ENCODE measurements at regions not wholly inside any gene's neighbourhood (a gene's known extent, or its start where the extent isn't known, plus 50 kb on each side); places are given as distances from the start of the nearest gene placed in this dataset.

- DNase-seq (ENCODE audit: low read depth, low spot score), result no peak
- WGBS (ENCODE audit: insufficient coverage, insufficient read length), result no CpG with 5 or more reads among the region's 6 CpGs
- no peaks in the 10 kb centered on the region for H3K9me3 ChIP-seq (ENCODE audit: control insufficient read depth, insufficient read depth, low read length)
- no peaks in the 10 kb centered on the region; the same call in 1 of the 2 replicates for H3K4me1 ChIP-seq (ENCODE audit: control insufficient read depth, insufficient read depth, low read length)
- H3K27ac ChIP-seq (ENCODE audit: low read length), result no peak overlapping the region
- no peak overlapping the region; the same call in 1 of the 2 replicates for H3K4me3 ChIP-seq (ENCODE audit: low read length)
- H3K36me3 ChIP-seq (ENCODE audit: control insufficient read depth, insufficient read depth, low read length), result no peaks in the 10 kb centered on the region
- H3K27me3 ChIP-seq (ENCODE audit: control insufficient read depth, insufficient read depth, low read length), result no peaks in the 10 kb centered on the region
Measured at GRCh38 chr12:47545938-47546609, 159.8 kb downstream of the RPAP3 start.

- no peaks in the 10 kb centered on the region for H3K36me3 ChIP-seq (ENCODE audit: control insufficient read depth, insufficient read depth, low read length)
- no CpG with 5 or more reads among the region's 2 CpGs for WGBS (ENCODE audit: insufficient coverage, insufficient read length)
- H3K4me3 ChIP-seq (ENCODE audit: low read length), result no peak overlapping the region
- no peaks in the 10 kb centered on the region for H3K4me1 ChIP-seq (ENCODE audit: control insufficient read depth, insufficient read depth, low read length)
- H3K27ac ChIP-seq (ENCODE audit: low read length), result no peak overlapping the region
- H3K27me3 ChIP-seq (ENCODE audit: control insufficient read depth, insufficient read depth, low read length), result no peaks in the 10 kb centered on the region
- DNase-seq (ENCODE audit: low read depth, low spot score), result no peak
- H3K9me3 ChIP-seq (ENCODE audit: control insufficient read depth, insufficient read depth, low read length), result no peaks in the 10 kb centered on the region
Measured at GRCh38 chr12:47534695-47535094, 171.1 kb downstream of the RPAP3 start.

GRCh38 chr12:47530050-47530449 is 175.8 kb downstream of the RPAP3 start:
- H3K36me3 ChIP-seq (ENCODE audit: control insufficient read depth, insufficient read depth, low read length), result no peaks in the 10 kb centered on the region

DNA sequence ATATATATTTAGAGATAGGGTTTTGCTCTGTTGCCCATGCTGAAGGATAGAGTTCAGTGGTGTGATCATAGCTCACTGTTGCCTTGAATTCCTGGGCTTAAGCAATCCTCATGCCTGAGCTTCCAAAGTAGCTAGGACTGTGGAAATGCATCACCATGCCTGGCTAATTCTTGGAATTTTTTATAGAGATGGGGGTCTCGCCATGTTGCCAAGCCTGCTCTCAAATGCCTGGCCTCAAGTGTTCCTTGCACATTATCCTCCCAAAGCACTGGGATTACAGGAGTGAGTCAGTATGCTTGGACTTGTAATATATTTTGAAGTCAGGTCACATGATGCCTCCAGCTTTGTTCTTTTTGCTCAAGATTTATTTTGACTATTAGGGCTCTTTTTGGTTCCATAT is 178.0 kb downstream of the RPAP3 start:
- H3K4me1 ChIP-seq (ENCODE audit: control insufficient read depth, insufficient read depth, low read length), result no peaks in the 10 kb centered on the region
- no CpG with 5 or more reads among the region's 1 CpG for WGBS (ENCODE audit: insufficient coverage, insufficient read length)
- no peaks in the 10 kb centered on the region for H3K27me3 ChIP-seq (ENCODE audit: control insufficient read depth, insufficient read depth, low read length)
- H3K36me3 ChIP-seq (ENCODE audit: control insufficient read depth, insufficient read depth, low read length), result no peaks in the 10 kb centered on the region
- H3K4me3 ChIP-seq (ENCODE audit: low read length), result no peak overlapping the region
- H3K27ac ChIP-seq (ENCODE audit: low read length), result no peak overlapping the region
- H3K9me3 ChIP-seq (ENCODE audit: control insufficient read depth, insufficient read depth, low read length), result no peaks in the 10 kb centered on the region
- DNase-seq (ENCODE audit: low read depth, low spot score), result no peak

More at GRCh38 chr12:47530050-47530449, 175.8 kb downstream of the RPAP3 start:
- Histone ChIP-seq H3K27me3 (ENCODE audit: control insufficient read depth, insufficient read depth, low read length) (no peaks in the 10 kb centered on the region), H3K4me1 (ENCODE audit: control insufficient read depth, insufficient read depth, low read length) (no peaks in the 10 kb centered on the region), H3K4me3 (ENCODE audit: low read length) (no peak overlapping the region), H3K27ac (ENCODE audit: low read length) (no peak overlapping the region), H3K9me3 (ENCODE audit: control insufficient read depth, insufficient read depth, low read length) (no peaks in the 10 kb centered on the region)
- no peak for DNase-seq (ENCODE audit: low read depth, low spot score)

DNA sequence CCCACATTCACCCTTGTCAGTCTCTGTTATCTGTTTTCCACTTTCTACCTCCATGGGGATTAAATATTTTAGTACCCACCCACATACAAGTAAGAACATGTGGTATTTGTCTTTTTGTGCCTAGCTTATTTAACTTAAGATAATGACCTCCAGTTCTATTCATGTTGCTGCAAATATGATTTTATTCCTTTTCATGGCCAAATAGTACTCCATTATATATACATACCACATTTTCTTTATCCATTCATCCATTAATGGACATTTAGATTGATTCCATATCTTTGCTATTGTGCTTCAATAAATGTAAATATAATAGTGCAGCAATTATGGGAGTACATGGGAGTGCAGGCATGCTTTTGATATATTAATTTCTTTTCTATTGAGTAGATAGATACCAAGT is 185.8 kb downstream of the RPAP3 start:
- H3K9me3 ChIP-seq (ENCODE audit: control insufficient read depth, insufficient read depth, low read length), result no peaks in the 10 kb centered on the region; the same call in 1 of the 2 replicates
- H3K27me3 ChIP-seq (ENCODE audit: control insufficient read depth, insufficient read depth, low read length), result no peaks in the 10 kb centered on the region
- no peak overlapping the region for H3K4me3 ChIP-seq (ENCODE audit: low read length)
- no peaks in the 10 kb centered on the region for H3K36me3 ChIP-seq (ENCODE audit: control insufficient read depth, insufficient read depth, low read length)
- no peak for DNase-seq (ENCODE audit: low read depth, low spot score)
- H3K27ac ChIP-seq (ENCODE audit: low read length), result no peak overlapping the region
- H3K4me1 ChIP-seq (ENCODE audit: control insufficient read depth, insufficient read depth, low read length), result no peaks in the 10 kb centered on the region

- no peak overlapping the region for H3K4me3 ChIP-seq (ENCODE audit: low read length)
- H3K4me1 ChIP-seq (ENCODE audit: control insufficient read depth, insufficient read depth, low read length), result no peaks in the 10 kb centered on the region
- H3K9me3 ChIP-seq (ENCODE audit: control insufficient read depth, insufficient read depth, low read length), result no peaks in the 10 kb centered on the region; the same call in 1 of the 2 replicates
- H3K36me3 ChIP-seq (ENCODE audit: control insufficient read depth, insufficient read depth, low read length), result no peaks in the 10 kb centered on the region
- no peak for DNase-seq (ENCODE audit: low read depth, low spot score)
- no peak overlapping the region for H3K27ac ChIP-seq (ENCODE audit: low read length)
- WGBS (ENCODE audit: insufficient coverage, insufficient read length), result no CpG with 5 or more reads among the region's 4 CpGs
- H3K27me3 ChIP-seq (ENCODE audit: control insufficient read depth, insufficient read depth, low read length), result no peaks in the 10 kb centered on the region
Measured at GRCh38 chr12:47517122-47517521, 188.7 kb downstream of the RPAP3 start.

DNA sequence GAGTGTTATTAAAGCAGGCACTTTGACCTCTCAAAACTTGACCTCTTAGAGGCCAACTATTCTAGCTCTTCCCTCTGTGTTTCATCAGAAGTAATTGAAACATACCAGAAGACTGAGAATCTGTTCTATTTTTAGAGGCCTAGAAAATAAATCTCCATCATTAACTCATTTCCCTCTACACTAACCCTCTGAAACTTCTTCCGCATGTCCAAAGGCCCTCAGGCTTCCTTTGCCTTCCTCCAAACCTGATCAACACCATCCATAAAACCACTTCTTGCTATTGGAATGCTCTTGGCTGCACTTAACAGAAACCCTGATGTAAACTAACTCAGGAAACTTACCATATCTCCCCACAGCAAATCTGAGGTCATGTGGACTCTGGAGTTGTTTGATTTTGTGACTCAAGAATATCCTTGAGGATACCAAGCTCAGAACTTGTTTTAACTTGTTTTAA is 196.4 kb downstream of the RPAP3 start:
- Histone ChIP-seq H3K9me3 (ENCODE audit: control insufficient read depth, insufficient read depth, low read length) (no peaks in the 10 kb centered on the region), H3K27me3 (ENCODE audit: control insufficient read depth, insufficient read depth, low read length) (no peaks in the 10 kb centered on the region; the same call in 1 of the 2 replicates), H3K36me3 (ENCODE audit: control insufficient read depth, insufficient read depth, low read length) (no peaks in the 10 kb centered on the region), H3K27ac (ENCODE audit: low read length) (no peak overlapping the region), H3K4me1 (ENCODE audit: control insufficient read depth, insufficient read depth, low read length) (no peaks in the 10 kb centered on the region), H3K4me3 (ENCODE audit: low read length) (no peak overlapping the region)
- no CpG with 5 or more reads among the region's 1 CpG for WGBS (ENCODE audit: insufficient coverage, insufficient read length)
- DNase-seq (ENCODE audit: low read depth, low spot score), result no peak

DNA sequence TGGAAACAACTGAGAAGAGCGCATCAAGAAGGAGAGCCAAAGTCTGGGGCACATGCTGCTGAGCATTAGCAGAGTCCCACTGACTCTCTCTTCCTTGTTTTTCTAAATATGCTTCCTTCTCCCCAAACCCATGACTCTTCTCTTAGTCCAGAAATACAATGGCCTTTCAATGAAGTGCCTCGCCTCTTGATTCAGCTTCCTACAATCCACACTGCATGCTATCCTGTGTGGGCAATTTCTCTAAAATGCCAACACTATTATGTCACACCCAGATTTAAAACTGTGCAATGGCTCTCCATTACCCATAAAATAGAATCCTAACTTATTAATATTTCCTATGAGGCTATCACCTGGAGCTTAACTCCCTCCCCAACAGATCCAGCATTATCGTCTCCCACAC is 198.6 kb downstream of the RPAP3 start:
- Histone ChIP-seq H3K9me3 (ENCODE audit: control insufficient read depth, insufficient read depth, low read length) (no peaks in the 10 kb centered on the region), H3K27me3 (ENCODE audit: control insufficient read depth, insufficient read depth, low read length) (no peaks in the 10 kb centered on the region; the same call in 1 of the 2 replicates), H3K27ac (ENCODE audit: low read length) (no peak overlapping the region), H3K4me3 (ENCODE audit: low read length) (no peak overlapping the region), H3K4me1 (ENCODE audit: control insufficient read depth, insufficient read depth, low read length) (no peaks in the 10 kb centered on the region), H3K36me3 (ENCODE audit: control insufficient read depth, insufficient read depth, low read length) (no peaks in the 10 kb centered on the region)
- no CpG with 5 or more reads among the region's 3 CpGs for WGBS (ENCODE audit: insufficient coverage, insufficient read length)
- DNase-seq (ENCODE audit: low read depth, low spot score), result no peak

DNA sequence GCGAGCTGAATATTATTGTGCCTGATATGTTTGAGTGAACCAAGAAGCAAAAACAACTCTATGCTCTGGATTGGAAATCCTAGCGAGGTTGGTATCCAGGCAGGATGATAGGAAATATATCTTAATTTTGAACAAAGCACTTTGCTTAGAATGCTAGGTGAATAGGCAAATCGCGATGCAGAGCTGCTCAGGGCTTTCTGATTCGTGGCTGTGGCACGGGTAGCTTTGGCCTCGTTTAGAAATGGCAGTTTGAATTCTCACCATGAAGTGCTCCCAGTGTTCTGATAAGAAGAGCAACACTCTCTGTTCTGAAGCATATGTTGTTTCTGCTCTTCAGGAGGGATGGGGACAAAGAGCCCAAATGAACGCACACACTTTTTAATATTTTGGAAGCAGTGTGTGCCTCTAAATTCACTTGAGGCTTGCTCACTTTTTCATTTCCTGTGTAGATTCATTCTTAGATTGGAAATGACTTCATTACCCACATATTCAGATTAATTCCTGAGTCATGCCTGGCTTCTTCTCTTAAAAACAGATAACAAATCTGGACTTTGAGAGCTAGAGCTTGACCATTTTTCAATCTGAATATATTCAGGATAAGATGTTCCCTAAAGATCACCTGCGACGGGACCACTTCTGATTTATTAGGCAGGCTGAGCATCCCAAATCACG is 200.9 kb downstream of the RPAP3 start:
- Histone ChIP-seq H3K4me3 (ENCODE audit: low read length) (no peak overlapping the region), H3K36me3 (ENCODE audit: control insufficient read depth, insufficient read depth, low read length) (no peaks in the 10 kb centered on the region), H3K4me1 (ENCODE audit: control insufficient read depth, insufficient read depth, low read length) (no peaks in the 10 kb centered on the region), H3K27ac (ENCODE audit: low read length) (no peak overlapping the region), H3K27me3 (ENCODE audit: control insufficient read depth, insufficient read depth, low read length) (no peaks in the 10 kb centered on the region; the same call in 1 of the 2 replicates), H3K9me3 (ENCODE audit: control insufficient read depth, insufficient read depth, low read length) (no peaks in the 10 kb centered on the region)
- no CpG with 5 or more reads among the region's 11 CpGs for WGBS (ENCODE audit: insufficient coverage, insufficient read length)
- DNase-seq (ENCODE audit: low read depth, low spot score), result no peak

DNA sequence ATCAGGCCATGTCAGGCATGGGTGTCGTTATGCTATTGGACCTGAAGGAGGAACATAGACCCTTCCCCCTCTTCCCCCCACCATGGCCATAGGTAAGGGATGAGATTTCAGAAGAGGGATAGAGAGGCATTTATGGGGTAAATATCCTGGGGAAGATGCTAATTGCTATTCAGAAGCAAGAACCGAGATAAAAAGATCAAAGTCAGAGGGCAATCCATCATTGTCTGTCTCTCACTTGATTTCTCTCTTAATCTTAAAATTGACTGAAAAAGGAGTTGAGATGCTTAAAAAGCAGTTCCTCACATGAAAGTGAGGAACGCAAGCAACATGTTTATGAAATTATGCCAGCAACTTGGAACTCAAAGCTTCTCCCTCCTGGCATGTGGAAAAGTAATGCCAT is 212.0 kb downstream of the RPAP3 start:
- Histone ChIP-seq H3K4me3 (ENCODE audit: low read length) (no peak overlapping the region), H3K9me3 (ENCODE audit: control insufficient read depth, insufficient read depth, low read length) (no peaks in the 10 kb centered on the region), H3K27me3 (ENCODE audit: control insufficient read depth, insufficient read depth, low read length) (no peaks in the 10 kb centered on the region), H3K27ac (ENCODE audit: low read length) (no peak overlapping the region), H3K36me3 (ENCODE audit: control insufficient read depth, insufficient read depth, low read length) (no peaks in the 10 kb centered on the region), H3K4me1 (ENCODE audit: control insufficient read depth, insufficient read depth, low read length) (no peaks in the 10 kb centered on the region)
- DNase-seq (ENCODE audit: low read depth, low spot score), result no peak
- WGBS (ENCODE audit: insufficient coverage, insufficient read length), result no CpG with 5 or more reads among the region's 3 CpGs

Data from iPS DF 6.9 (cell line).